ENCODE measurements at regions not wholly inside any gene's neighbourhood (a gene's known extent, or its start where the extent isn't known, plus 50 kb on each side); places are given as distances from the start of the nearest gene placed in this dataset.

- Histone ChIP-seq H3K4me3 (ENCODE audit: low read depth, low read length) (no peak overlapping the region), H3K27ac (ENCODE audit: extremely low read depth, low read depth, low read length) (no peak overlapping the region), H3K36me3 (ENCODE audit: control insufficient read depth in 2 of 2, insufficient read depth in 1 of 2, low read length in 2 of 2) (no peaks in the 10 kb centered on the region), H3K9me3 (ENCODE audit: control insufficient read depth, insufficient read depth, low read depth, low read length) (no peaks in the 10 kb centered on the region), H3K4me1 (ENCODE audit: control insufficient read depth, insufficient read depth, low read length) (no peaks in the 10 kb centered on the region)
- no peak for TF ChIP-seq ZNF530 (tag by site-specific recombination; IDR thresholded peaks at IDR 0.05; ENCODE audit: low read depth)
- no peak for TF ChIP-seq ZNF274 (IDR thresholded peaks at IDR 0.05; ENCODE audit: low read length)
- no peak for TF ChIP-seq ZNF274 (tag by site-specific recombination; IDR thresholded peaks at IDR 0.05; ENCODE audit: borderline replicate concordance)
- no peak for TF ChIP-seq ZNF76 (tag by site-specific recombination; IDR thresholded peaks at IDR 0.05; ENCODE audit: borderline replicate concordance, low read depth)
- no peak for TF ChIP-seq ZNF16 (tag by site-specific recombination; IDR thresholded peaks at IDR 0.05; ENCODE audit: low read depth)
- TF ChIP-seq, protein P1, sequence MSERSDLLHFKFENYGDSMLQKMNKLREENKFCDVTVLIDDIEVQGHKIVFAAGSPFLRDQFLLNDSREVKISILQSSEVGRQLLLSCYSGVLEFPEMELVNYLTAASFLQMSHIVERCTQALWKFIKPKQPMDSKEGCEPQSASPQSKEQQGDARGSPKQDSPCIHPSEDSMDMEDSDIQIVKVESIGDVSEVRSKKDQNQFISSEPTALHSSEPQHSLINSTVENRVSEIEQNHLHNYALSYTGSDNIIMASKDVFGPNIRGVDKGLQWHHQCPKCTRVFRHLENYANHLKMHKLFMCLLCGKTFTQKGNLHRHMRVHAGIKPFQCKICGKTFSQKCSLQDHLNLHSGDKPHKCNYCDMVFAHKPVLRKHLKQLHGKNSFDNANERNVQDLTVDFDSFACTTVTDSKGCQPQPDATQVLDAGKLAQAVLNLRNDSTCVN (tag by site-specific recombination; optimal IDR thresholded peaks at IDR 0.05), result no peak
- TF ChIP-seq ZNF202 (tag by site-specific recombination; IDR thresholded peaks at IDR 0.05; ENCODE audit: borderline replicate concordance), result no peak
- TF ChIP-seq ZNF701 (tag by site-specific recombination; IDR thresholded peaks at IDR 0.05), result no peak
- no peak for TF ChIP-seq ZFP3 (tag by site-specific recombination; IDR thresholded peaks at IDR 0.05; ENCODE audit: low read depth)
- TF ChIP-seq ZNF175 (tag by site-specific recombination; IDR thresholded peaks at IDR 0.05), result no peak
- TF ChIP-seq ZNF449 (tag by site-specific recombination; IDR thresholded peaks at IDR 0.05), result no peak
- TF ChIP-seq ZNF155 (tag by site-specific recombination; IDR thresholded peaks at IDR 0.05), result no peak
- no peak for TF ChIP-seq EGR2 (tag by site-specific recombination; IDR thresholded peaks at IDR 0.05; ENCODE audit: low read depth)
- no peak for TF ChIP-seq ZNF248 (tag by site-specific recombination; IDR thresholded peaks at IDR 0.05)
- CTCF ChIA-PET, result no interaction called here
- POLR2A ChIA-PET, result no interaction called here
Measured at GRCh38 chr13:73482556-73482955, 423.8 kb downstream of the KLF5 start.

DNA sequence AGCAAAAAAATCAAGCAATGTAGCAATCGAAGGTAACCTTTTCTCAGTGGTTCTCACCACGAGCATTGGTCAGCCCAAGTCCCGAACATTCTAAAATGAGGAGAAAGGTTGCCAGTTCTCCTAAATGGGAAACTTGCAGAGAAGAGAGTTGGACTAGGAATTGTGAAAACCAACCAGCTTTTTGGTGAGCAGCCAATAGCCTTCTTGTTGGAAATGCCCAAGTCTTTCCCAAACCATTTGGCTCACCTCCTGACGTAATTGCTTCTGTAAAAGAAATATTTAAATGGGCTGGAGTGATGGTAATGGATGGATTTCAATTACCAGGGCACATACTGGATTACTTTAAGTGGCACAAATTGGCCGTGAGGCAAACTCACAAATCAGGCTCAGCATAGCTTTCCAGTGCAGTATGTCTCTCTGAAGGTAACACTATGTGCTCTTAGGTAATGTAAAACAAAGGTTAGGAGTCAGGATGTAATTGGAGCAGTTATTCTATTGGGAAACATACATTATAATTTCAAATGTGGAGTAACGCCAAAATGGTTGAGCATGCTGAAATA, 423.2 kb downstream of the KLF5 start:
- Histone ChIP-seq H3K4me1 (ENCODE audit: control insufficient read depth, insufficient read depth, low read length) (no peaks in the 10 kb centered on the region), H3K4me3 (ENCODE audit: low read depth, low read length) (no peak overlapping the region), H3K27ac (ENCODE audit: extremely low read depth, low read depth, low read length) (no peak overlapping the region), H3K36me3 (ENCODE audit: control insufficient read depth in 2 of 2, insufficient read depth in 1 of 2, low read length in 2 of 2) (no peaks in the 10 kb centered on the region), H3K9me3 (ENCODE audit: control insufficient read depth, insufficient read depth, low read depth, low read length) (no peaks in the 10 kb centered on the region)
- CTCF ChIA-PET, result no interaction called here
- POLR2A ChIA-PET, result no interaction called here
- TF ChIP-seq, protein P2, sequence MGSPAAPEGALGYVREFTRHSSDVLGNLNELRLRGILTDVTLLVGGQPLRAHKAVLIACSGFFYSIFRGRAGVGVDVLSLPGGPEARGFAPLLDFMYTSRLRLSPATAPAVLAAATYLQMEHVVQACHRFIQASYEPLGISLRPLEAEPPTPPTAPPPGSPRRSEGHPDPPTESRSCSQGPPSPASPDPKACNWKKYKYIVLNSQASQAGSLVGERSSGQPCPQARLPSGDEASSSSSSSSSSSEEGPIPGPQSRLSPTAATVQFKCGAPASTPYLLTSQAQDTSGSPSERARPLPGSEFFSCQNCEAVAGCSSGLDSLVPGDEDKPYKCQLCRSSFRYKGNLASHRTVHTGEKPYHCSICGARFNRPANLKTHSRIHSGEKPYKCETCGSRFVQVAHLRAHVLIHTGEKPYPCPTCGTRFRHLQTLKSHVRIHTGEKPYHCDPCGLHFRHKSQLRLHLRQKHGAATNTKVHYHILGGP (tag by site-specific recombination; IDR thresholded peaks at IDR 0.05), result no peak
- TF ChIP-seq SP2 (tag by site-specific recombination; IDR thresholded peaks at IDR 0.05) (no peak), ZNF223 (tag by site-specific recombination; IDR thresholded peaks at IDR 0.05) (no peak), ZNF792 (tag by site-specific recombination; IDR thresholded peaks at IDR 0.05) (no peak), ZNF660 (tag by site-specific recombination; IDR thresholded peaks at IDR 0.05) (no peak), ZNF549 (tag by site-specific recombination; IDR thresholded peaks at IDR 0.05) (no peak), ZNF214 (tag by site-specific recombination; IDR thresholded peaks at IDR 0.05; ENCODE audit: borderline replicate concordance) (no peak), ZNF521 (tag by site-specific recombination; IDR thresholded peaks at IDR 0.05) (no peak), ZNF221 (tag by site-specific recombination; IDR thresholded peaks at IDR 0.05; ENCODE audit: borderline replicate concordance) (no peak), ZNF423 (tag by site-specific recombination; IDR thresholded peaks at IDR 0.05) (no peak)
- TF ChIP-seq, protein P3, sequence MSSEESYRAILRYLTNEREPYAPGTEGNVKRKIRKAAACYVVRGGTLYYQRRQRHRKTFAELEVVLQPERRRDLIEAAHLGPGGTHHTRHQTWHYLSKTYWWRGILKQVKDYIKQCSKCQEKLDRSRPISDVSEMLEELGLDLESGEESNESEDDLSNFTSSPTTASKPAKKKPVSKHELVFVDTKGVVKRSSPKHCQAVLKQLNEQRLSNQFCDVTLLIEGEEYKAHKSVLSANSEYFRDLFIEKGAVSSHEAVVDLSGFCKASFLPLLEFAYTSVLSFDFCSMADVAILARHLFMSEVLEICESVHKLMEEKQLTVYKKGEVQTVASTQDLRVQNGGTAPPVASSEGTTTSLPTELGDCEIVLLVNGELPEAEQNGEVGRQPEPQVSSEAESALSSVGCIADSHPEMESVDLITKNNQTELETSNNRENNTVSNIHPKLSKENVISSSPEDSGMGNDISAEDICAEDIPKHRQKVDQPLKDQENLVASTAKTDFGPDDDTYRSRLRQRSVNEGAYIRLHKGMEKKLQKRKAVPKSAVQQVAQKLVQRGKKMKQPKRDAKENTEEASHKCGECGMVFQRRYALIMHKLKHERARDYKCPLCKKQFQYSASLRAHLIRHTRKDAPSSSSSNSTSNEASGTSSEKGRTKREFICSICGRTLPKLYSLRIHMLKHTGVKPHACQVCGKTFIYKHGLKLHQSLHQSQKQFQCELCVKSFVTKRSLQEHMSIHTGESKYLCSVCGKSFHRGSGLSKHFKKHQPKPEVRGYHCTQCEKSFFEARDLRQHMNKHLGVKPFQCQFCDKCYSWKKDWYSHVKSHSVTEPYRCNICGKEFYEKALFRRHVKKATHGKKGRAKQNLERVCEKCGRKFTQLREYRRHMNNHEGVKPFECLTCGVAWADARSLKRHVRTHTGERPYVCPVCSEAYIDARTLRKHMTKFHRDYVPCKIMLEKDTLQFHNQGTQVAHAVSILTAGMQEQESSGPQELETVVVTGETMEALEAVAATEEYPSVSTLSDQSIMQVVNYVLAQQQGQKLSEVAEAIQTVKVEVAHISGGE (tag by site-specific recombination; conservative IDR thresholded peaks at IDR 0.05; ENCODE audit: low read depth), result no peak
- TF ChIP-seq, protein P4, sequence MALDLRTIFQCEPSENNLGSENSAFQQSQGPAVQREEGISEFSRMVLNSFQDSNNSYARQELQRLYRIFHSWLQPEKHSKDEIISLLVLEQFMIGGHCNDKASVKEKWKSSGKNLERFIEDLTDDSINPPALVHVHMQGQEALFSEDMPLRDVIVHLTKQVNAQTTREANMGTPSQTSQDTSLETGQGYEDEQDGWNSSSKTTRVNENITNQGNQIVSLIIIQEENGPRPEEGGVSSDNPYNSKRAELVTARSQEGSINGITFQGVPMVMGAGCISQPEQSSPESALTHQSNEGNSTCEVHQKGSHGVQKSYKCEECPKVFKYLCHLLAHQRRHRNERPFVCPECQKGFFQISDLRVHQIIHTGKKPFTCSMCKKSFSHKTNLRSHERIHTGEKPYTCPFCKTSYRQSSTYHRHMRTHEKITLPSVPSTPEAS (tag by site-specific recombination; IDR thresholded peaks at IDR 0.05), result no peak

Measured in HEK293 (cell line).